Choroid plexus epithelial cell (primary cell): ENCODE measurements at regions not wholly inside any gene's neighbourhood (a gene's known extent, or its start where the extent isn't known, plus 50 kb on each side); places are given as distances from the start of the nearest gene placed in this dataset.
A peak's percentile ranks its signal among the peaks of the same experiment; 100 is the strongest.

Experiments
- DNase-seq: peaks from one replicate; pipeline ENCODE4 v3.0.0-alpha.2; 2010; ENCODE audit warnings: low read depth
- H3K4me3 ChIP-seq: 2 replicates; pipeline ENCODE4 v1.5.1; 2011; ENCODE audit warnings: low read depth, mild to moderate bottlenecking, control low read depth, low read length, moderate library complexity
- CTCF ChIP-seq: conservative IDR thresholded peaks from 2 replicates; pipeline ENCODE4 v1.5.1; 2011; ENCODE audit warnings: low read depth, mild to moderate bottlenecking, control low read depth, inconsistent platforms, low read length, moderate library complexity

- no peak for TF ChIP-seq CTCF
- no peak overlapping the region for H3K4me3 ChIP-seq
- DNase-seq, result peak; percentile 0
These were observed 248.4 kb downstream of the TLR4 start for GRCh38 chr9:117952581-117952980.

GRCh38 chr9:117957267-117957666 is 253.1 kb downstream of the TLR4 start:
- no peak overlapping the region for H3K4me3 ChIP-seq
- TF ChIP-seq CTCF, result no peak
- no peak for DNase-seq

- H3K4me3 ChIP-seq, result no peak overlapping the region
- DNase-seq, result no peak
- TF ChIP-seq CTCF, result no peak
These were observed 254.5 kb downstream of the TLR4 start for GRCh38 chr9:117958726-117959125.

GRCh38 chr9:117963493-117964090 is 259.4 kb downstream of the TLR4 start:
- no peak overlapping the region for H3K4me3 ChIP-seq
- DNase-seq, result no peak
- TF ChIP-seq CTCF, result no peak

GRCh38 chr9:117970276-117971050 is 266.3 kb downstream of the TLR4 start:
- no peak for TF ChIP-seq CTCF
- DNase-seq, result no peak
- no peak overlapping the region for H3K4me3 ChIP-seq

GRCh38 chr9:117974108-117974507 is 269.9 kb downstream of the TLR4 start:
- H3K4me3 ChIP-seq, result no peak overlapping the region
- DNase-seq, result no peak
- no peak for TF ChIP-seq CTCF

- DNase-seq, result no peak
- no peak for TF ChIP-seq CTCF
- H3K4me3 ChIP-seq, result no peak overlapping the region
These were observed 275.7 kb downstream of the TLR4 start for GRCh38 chr9:117979914-117980313.
